Activated CD8-positive, alpha-beta memory T cell treated with anti-CD3 and anti-CD28 coated beads, Interleukin-2, amount 10 ng/mL, durations not matched to agents 7 days and 5 days (primary cell): ENCODE measurements at regions not wholly inside any gene's neighbourhood (a gene's known extent, or its start where the extent isn't known, plus 50 kb on each side); places are given as distances from the start of the nearest gene placed in this dataset.
"Not testable (repeated sequence)": the region's sequence is repeated elsewhere in the genome, so short reads cannot be mapped to it uniquely, and the experiment has no call there.

Source experiments
- ATAC-seq: fragments of 150-1000 bp; cut with Tn5 transposase; one replicate; pipeline ENCODE4 v1.10.0; 2021; ENCODE audit warnings: moderate library complexity
- CTCF ChIA-PET: fragments of 350-600 bp; sonication (Branson Sonifier 250); formaldehyde crosslinking; loops from one replicate; lab custom pipeline; 2021; ENCODE audit warnings: antibody characterized with exemption; lab: Charles Lee
- DNase-seq: peaks from one replicate; pipeline ENCODE4 v3.0.0-alpha.2; 2020
- H3K27ac Mint-ChIP-seq: one replicate; pipeline ENCODE4 v1.8.0; 2021; ENCODE audit warnings: mild to moderate bottlenecking, mixed read lengths
- H3K27me3 Mint-ChIP-seq: one replicate; pipeline ENCODE4 v1.8.0; 2021; ENCODE audit warnings: mixed read lengths
- H3K36me3 Mint-ChIP-seq: one replicate; pipeline ENCODE4 v1.8.0; 2021; ENCODE audit warnings: mild to moderate bottlenecking, mixed read lengths
- H3K4me1 Mint-ChIP-seq: one replicate; pipeline ENCODE4 v1.8.0; 2021; ENCODE audit warnings: mixed read lengths
- H3K4me3 Mint-ChIP-seq: one replicate; pipeline ENCODE4 v1.8.0; 2021; ENCODE audit warnings: mild to moderate bottlenecking, moderate library complexity, mixed read lengths
- H3K9me3 Mint-ChIP-seq: one replicate; pipeline ENCODE4 v1.8.0; 2022; ENCODE audit warnings: low read depth, mixed read lengths

DNA sequence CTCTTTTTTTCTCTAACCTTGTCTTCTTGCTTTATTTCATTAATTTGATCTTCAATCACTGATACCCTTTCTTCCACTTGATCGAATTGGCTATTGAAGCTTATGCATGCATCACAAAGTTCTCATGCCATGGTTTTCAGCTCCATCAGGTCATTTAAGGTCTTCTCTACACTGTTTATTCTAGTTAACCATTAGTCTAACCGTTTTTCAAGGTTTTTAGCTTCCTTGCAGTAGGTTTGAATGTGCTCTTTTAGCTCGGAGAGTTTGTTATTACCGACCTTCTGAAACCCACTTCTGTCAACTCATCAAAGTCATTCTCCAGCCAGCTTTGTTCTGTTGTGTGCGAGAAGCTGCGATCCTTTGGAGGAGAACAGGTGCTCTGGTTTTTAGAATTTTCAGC lies 469.2 kb downstream of the TMEM135 start:
- ATAC-seq, H3K27ac Mint-ChIP-seq, H3K4me1 Mint-ChIP-seq, H3K27me3 Mint-ChIP-seq, H3K36me3 Mint-ChIP-seq, CTCF ChIA-PET, DNase-seq, H3K9me3 Mint-ChIP-seq, H3K4me3 Mint-ChIP-seq: not testable (repeated sequence)

DNA sequence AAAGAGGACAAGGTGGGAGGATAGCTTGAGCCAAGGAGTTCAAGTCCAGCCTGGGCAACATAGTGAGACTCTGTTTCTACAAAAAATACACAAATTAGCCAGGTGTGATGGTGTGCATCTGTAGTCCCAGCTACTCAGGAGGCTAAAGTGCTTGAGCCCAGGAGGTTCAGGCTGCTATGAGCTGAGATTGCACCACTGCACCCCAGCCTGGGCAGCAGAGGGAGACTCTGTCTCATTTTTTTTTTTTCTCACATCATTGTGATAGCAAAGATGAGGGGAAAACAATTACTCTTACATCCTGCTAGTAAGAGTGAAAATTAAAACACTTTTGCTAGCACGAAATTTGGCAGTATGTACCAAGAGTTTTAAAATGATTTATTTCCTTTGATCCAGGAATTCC lies 463.7 kb downstream of the TMEM135 start:
- H3K36me3 Mint-ChIP-seq = no peaks in the 10 kb centered on the region
- H3K27ac Mint-ChIP-seq = no peak overlapping the region
- no peaks in the 10 kb centered on the region for H3K4me1 Mint-ChIP-seq
- no peaks in the 10 kb centered on the region for H3K9me3 Mint-ChIP-seq
- CTCF ChIA-PET = interaction anchor here (1.3 kb wide), 1 partner anchor 11 kb away, joined by 3 read pairs; no protein-coding TSS in a partner anchor
- no peak overlapping the region for H3K4me3 Mint-ChIP-seq
- ATAC-seq = no peak
- no peaks in the 10 kb centered on the region for H3K27me3 Mint-ChIP-seq
- DNase-seq = no peak

DNA sequence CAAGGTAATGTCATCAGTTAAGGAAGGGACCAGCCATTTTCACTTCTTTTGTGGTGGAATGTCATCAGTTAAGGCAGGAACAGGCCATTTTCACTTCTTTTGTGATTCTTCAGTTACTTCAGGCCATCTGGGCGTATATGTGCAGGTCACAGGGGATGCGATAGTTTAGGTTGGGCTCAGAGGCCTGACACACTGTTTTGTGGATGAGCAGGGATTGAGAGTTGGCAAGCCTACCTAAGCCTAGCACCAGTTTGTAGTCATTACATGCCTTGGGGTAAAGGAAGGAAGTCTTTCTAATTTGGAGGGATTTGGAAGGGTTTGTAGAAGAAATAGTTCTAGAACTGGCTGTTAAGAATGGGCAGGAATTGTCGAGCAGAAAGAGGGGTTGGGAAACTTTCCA lies 457.2 kb downstream of the TMEM135 start:
- not testable (repeated sequence) for ATAC-seq

DNA sequence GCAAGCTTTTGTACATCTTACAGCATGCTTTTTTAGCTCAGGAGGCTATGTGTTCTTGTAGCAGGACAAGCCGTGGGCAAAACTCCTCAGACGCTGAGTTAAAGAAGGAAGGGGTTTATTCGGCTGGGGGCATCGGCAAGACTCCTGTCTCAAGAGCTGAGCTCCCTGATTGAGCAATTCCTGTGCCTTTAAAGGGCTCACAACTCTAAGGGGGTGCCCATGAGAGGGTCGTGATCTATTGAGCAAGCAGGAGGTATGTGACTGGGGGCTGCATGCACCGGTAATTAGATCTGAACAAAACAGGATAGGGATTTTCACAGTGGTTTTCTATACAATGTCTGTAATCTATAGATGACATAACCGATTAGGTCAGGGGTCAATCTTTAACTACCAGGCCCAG lies 456.3 kb downstream of the TMEM135 start:
- H3K36me3 Mint-ChIP-seq, H3K4me3 Mint-ChIP-seq, DNase-seq, H3K27ac Mint-ChIP-seq, H3K27me3 Mint-ChIP-seq, H3K4me1 Mint-ChIP-seq, H3K9me3 Mint-ChIP-seq, CTCF ChIA-PET, ATAC-seq: not testable (repeated sequence)

More for the DNA sequence above, 457.2 kb downstream of the TMEM135 start:
- H3K9me3 Mint-ChIP-seq, H3K27ac Mint-ChIP-seq, H3K4me1 Mint-ChIP-seq, H3K36me3 Mint-ChIP-seq, CTCF ChIA-PET, H3K27me3 Mint-ChIP-seq, DNase-seq, H3K4me3 Mint-ChIP-seq: not testable (repeated sequence)

DNA sequence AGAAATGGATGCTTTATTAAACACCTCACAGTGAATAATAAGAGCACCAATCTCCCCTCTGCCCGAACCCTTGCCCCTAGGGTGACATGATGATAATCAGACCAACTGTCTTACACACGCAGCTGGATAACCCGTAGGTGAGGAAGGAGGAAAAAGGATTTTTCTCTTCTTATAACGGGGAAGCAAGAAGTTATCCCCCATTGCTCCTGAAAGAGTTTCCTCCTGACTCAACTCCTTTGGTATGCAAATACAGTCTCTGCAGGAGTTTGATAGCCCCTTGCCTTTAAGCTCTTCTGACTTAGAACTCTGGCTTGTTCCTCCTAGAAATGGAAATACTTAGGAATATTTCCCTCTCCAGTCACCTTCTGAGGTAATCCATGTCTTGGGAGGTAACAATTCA lies 455.8 kb downstream of the TMEM135 start:
- H3K4me3 Mint-ChIP-seq = no peak overlapping the region
- H3K27me3 Mint-ChIP-seq = no peaks in the 10 kb centered on the region
- H3K36me3 Mint-ChIP-seq = no peaks in the 10 kb centered on the region
- H3K27ac Mint-ChIP-seq = no peak overlapping the region
- no peaks in the 10 kb centered on the region for H3K9me3 Mint-ChIP-seq
- ATAC-seq (no peak), DNase-seq (no peak)
- no peaks in the 10 kb centered on the region for H3K4me1 Mint-ChIP-seq
- CTCF ChIA-PET = no interaction called here

DNA sequence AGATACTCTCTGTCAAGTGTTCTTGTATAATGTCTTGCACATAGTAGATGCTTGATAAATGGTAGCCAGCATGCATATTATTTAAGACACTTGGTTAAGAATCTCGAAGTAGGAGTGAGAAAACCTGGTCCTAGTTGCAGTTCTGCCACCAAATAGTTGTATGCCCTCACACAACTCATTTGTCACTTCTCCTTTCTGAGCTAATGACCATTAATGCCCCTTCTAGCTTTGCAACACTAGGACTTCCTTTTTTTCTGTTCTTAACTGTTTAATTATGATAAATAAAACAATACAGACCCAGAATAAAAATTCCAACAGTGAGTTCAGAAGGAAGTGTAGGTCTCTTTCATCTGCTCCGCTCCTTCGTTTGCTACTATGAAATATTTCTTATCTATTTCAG lies 453.6 kb downstream of the TMEM135 start:
- Mint-ChIP-seq H3K27me3 (no peaks in the 10 kb centered on the region), H3K27ac (no peak overlapping the region), H3K4me1 (no peaks in the 10 kb centered on the region), H3K9me3 (no peaks in the 10 kb centered on the region), H3K4me3 (no peak overlapping the region), H3K36me3 (no peaks in the 10 kb centered on the region)
- DNase-seq (no peak), ATAC-seq (no peak)
- CTCF ChIA-PET = no interaction called here

DNA sequence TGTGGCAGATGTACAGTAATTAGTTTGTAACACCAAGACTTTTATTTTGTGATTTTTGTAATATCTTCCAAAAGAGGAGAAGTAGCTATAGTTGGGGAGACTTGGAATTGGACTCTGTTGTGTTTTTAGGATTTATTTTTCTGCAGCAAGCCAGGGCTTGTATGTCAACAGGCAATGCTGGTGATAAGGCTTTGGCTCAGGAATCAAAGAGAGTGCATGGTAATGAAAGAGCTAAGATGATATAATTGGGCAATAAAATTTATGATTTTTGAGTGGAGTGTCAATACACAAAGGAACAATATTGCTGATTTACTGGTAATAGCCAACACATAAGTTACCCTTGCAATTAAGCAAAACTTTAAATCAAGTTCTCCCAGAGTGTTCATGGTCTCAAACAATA lies 452.9 kb downstream of the TMEM135 start:
- DNase-seq (no peak), ATAC-seq (no peak)
- no peaks in the 10 kb centered on the region for H3K4me1 Mint-ChIP-seq
- no peaks in the 10 kb centered on the region for H3K36me3 Mint-ChIP-seq
- no peaks in the 10 kb centered on the region for H3K27me3 Mint-ChIP-seq
- CTCF ChIA-PET = no interaction called here
- no peak overlapping the region for H3K27ac Mint-ChIP-seq
- H3K9me3 Mint-ChIP-seq = no peaks in the 10 kb centered on the region
- H3K4me3 Mint-ChIP-seq = no peak overlapping the region

DNA sequence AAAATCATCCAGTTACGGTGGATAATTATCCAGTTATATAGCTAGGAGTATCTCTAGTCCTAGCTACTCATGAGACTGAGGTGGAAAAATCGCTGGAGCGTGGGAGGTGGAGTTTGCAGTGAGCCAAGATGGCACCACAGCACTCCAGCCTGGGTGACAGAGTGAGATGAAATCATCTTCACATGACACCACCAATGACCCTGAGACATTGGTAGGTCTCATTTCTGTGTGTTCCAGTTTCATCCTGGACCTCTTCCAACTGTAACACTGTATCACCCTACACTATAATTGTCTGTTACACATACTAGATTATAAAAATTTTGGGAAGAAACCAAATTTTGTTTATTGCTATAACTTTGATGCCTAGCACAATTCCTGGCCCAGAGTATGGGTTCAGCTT lies 446.8 kb downstream of the TMEM135 start:
- Mint-ChIP-seq H3K27me3 (no peaks in the 10 kb centered on the region), H3K9me3 (no peaks in the 10 kb centered on the region), H3K27ac (no peak overlapping the region), H3K36me3 (no peaks in the 10 kb centered on the region), H3K4me1 (no peaks in the 10 kb centered on the region), H3K4me3 (no peak overlapping the region)
- no peak for ATAC-seq
- CTCF ChIA-PET = no interaction called here
- DNase-seq = no peak

DNA sequence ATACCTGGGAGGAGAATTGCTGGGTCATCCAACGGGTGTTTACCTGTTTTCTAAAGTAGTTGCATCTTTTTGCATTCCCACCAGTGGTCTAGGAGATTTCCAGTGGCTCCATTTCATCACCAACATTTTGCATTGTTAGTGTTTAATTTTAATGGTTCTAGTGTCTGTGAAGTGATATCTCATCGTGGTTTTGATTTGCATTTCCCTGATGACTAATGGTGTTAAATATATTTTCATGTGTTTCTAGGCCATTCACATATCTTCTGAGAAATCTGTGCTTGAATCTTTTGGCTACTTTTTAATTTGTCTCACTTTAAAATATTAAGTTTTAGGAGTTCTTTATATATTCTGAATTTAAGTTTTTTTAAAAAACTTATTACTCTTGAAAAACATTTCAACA lies 439.6 kb downstream of the TMEM135 start:
- CTCF ChIA-PET = interaction anchor here (0.6 kb wide), 1 partner anchor 10 kb away, joined by 3 read pairs; no protein-coding TSS in a partner anchor
- Mint-ChIP-seq H3K27ac (no peak overlapping the region), H3K36me3 (no peaks in the 10 kb centered on the region), H3K4me3 (no peak overlapping the region), H3K9me3 (peaks cover 2% of the 10 kb centered on the region), H3K4me1 (no peaks in the 10 kb centered on the region), H3K27me3 (no peaks in the 10 kb centered on the region)
- no peak for ATAC-seq
- no peak for DNase-seq

DNA sequence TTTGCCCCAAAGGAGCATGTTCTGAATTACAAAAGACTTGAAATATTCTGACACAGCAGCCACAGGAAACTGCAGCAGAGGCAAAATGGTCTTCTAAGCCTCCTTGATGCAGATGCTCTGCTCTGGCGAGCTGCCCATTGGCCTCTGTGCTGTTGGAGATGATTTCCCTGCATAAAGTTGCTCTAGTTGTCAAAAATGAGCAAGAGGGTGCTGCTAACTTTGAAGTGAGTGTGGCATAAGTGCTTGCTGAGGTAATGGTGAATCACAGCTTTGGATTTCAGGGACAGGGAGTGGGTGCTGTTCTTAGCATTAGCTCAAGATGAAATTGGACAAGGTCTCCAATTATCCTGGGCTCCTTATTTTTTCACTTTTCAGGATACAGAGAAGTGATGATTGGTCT lies 435.4 kb downstream of the TMEM135 start:
- Mint-ChIP-seq H3K4me3 (no peak overlapping the region), H3K9me3 (peaks cover 2% of the 10 kb centered on the region), H3K4me1 (no peaks in the 10 kb centered on the region), H3K27me3 (no peaks in the 10 kb centered on the region), H3K36me3 (no peaks in the 10 kb centered on the region), H3K27ac (no peak overlapping the region)
- DNase-seq (no peak), ATAC-seq (no peak)
- CTCF ChIA-PET = no interaction called here

DNA sequence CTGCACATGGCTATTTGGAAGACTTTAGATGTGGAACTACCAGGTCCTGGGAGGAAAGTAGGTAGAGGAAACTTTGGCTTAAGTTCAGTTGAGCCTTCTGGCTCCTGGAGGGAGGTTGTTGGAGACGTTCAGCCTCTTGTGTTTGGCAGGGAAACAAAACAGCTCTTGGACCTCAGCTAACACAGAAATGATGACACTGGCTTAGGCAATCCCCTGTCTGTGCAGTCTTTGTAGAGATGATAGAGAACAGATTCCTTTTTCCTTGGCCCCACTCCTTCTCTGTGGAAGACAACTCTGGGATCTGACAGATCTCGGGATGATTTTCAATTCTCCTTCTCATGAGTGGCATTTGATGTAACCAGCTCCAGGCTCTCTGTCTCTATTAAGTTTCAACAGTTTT lies 428.5 kb downstream of the TMEM135 start:
- Mint-ChIP-seq H3K27ac (no peak overlapping the region), H3K4me3 (no peak overlapping the region), H3K9me3 (no peaks in the 10 kb centered on the region), H3K4me1 (no peaks in the 10 kb centered on the region), H3K36me3 (no peaks in the 10 kb centered on the region), H3K27me3 (no peaks in the 10 kb centered on the region)
- ATAC-seq (no peak), DNase-seq (no peak)
- CTCF ChIA-PET = no interaction called here

DNA sequence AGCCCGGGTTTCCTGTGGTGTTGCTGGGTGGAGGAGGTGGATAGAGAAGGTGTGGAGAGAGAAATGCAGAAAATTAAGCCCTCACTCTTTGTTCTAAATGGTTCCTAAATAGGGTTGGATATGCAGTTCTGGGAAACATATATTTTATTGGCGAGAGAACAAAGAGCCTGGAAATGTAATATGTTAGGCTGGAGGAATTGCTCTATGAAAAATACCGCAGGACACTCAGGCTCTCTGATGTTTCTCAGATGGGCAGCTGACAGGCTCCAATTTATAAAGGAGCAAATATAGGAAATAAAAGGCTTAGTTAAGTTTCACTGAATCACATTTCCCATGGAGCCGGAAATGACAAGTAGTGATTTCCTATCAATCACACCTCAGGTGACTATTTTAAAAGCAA lies 428.0 kb downstream of the TMEM135 start:
- Mint-ChIP-seq H3K27me3 (no peaks in the 10 kb centered on the region), H3K9me3 (no peaks in the 10 kb centered on the region), H3K4me1 (no peaks in the 10 kb centered on the region), H3K27ac (no peak overlapping the region), H3K36me3 (no peaks in the 10 kb centered on the region), H3K4me3 (no peak overlapping the region)
- no peak for DNase-seq
- CTCF ChIA-PET = no interaction called here
- ATAC-seq = no peak

DNA sequence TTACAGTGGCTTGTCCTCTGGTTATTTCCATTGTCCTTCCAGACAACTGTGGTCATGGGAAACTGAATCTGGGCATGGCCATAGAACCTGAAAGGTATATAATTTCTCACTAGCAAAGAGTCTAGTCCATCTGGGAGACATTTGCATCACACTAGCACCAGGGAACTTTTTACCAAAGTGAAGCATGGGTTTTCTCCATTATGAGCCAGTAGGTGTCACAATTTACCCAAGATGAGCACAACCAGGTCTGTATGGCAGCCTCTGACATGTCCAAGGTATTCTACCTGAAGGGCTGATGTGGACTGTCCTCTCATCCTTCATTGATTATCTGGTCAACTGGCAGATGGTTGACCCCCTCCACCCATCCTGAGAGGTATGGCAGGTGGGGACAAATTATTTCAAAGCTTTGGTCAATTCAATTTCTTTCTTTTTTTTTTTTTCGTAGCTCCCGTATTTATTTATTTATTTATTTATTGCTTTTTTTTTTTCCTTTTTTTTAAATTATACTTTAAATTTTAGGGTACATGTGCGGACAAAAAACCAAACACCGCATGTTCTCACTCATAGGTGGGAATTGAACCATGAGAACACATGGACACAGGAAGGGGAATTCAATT lies 425.9 kb downstream of the TMEM135 start:
- CTCF ChIA-PET = no interaction called here
- Mint-ChIP-seq H3K27me3 (no peaks in the 10 kb centered on the region), H3K9me3 (no peaks in the 10 kb centered on the region), H3K27ac (no peak overlapping the region), H3K4me3 (no peak overlapping the region), H3K36me3 (no peaks in the 10 kb centered on the region), H3K4me1 (no peaks in the 10 kb centered on the region)
- DNase-seq (no peak), ATAC-seq (no peak)

DNA sequence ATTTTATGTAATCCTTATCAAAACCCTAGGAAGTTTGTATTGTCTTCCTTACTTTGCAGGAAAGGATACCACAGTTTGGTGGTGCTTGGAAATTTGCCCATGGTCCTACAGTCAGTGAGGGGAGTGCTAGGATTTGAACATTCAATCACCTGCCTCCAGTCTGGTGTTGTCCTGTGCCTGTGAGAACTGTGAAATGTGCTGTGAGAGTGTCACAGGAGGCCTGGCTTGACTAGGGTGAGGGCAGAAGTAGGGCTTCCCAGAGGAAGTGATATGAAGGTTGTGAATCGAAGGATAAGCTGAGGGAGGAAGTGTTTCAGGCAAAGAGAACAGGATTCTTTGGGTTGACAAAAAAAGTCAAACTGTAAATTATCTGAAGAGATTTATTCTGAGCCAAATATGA lies 424.4 kb downstream of the TMEM135 start:
- CTCF ChIA-PET = no interaction called here
- DNase-seq (no peak), ATAC-seq (no peak)
- no peaks in the 10 kb centered on the region for H3K27me3 Mint-ChIP-seq
- no peaks in the 10 kb centered on the region for H3K36me3 Mint-ChIP-seq
- H3K9me3 Mint-ChIP-seq = no peaks in the 10 kb centered on the region
- H3K4me3 Mint-ChIP-seq = no peak overlapping the region
- no peak overlapping the region for H3K27ac Mint-ChIP-seq
- H3K4me1 Mint-ChIP-seq = no peaks in the 10 kb centered on the region
